ENCODE measurements at regions not wholly inside any gene's neighbourhood (a gene's known extent, or its start where the extent isn't known, plus 50 kb on each side); places are given as distances from the start of the nearest gene placed in this dataset.
"Not testable (repeated sequence)": the region's sequence is repeated elsewhere in the genome, so short reads cannot be mapped to it uniquely, and the experiment has no call there.

DNA sequence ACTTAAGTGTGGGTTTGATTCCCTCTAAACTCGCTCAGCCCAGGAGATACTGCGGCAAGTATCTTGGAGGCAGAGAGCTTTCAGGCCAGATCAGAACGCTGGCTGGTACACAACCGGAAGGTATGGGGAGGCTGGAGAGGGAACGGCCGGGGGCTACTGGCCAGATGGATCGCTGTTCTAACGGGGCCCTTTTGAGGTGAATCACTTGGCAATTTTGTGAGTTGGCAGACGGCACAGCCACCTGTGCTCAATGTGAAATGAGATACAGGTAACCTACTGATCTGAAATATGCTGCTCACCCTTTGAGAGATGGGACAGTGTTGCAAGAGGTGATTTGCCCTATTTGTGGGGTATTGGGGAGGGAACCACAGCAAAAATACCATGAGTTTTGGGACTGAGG, 622.9 kb upstream of the RBFOX1 start:
- DNase-seq = no peak

DNA sequence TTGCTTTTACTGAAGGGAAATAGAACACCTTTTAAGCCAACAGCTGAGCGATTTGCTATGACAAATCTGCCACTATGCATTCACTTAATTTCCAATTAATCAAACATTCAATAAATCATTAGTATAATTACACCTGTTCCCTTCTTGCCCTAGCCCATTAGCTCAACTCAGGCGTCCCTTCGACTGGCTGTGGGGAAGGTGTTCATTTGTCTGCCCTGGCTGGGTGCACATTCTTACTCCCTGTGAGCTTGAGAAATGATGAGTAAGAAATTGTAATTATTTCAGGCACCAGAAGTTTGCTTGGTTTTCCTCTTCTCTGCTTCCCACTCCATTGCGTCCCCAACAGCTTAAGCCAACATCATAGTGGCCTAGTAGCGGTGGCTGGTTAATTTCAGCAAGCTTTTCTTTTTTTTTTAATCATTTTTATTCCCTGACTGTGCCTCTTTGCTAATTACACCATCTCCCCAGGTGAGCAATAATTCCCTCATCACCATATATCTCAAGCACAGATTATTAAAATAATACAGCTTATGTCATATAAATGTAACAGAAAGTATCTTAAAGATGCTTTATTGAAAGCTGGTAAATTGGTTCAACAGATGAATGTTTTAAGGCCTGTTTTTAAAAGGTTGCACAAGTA, 623.9 kb upstream of the RBFOX1 start:
- no peak for DNase-seq

GRCh38 chr16:6704306-6704930, 628.2 kb upstream of the RBFOX1 start:
- no peak for DNase-seq

GRCh38 chr16:6701096-6701495, 631.5 kb upstream of the RBFOX1 start:
- no peak for DNase-seq

DNA sequence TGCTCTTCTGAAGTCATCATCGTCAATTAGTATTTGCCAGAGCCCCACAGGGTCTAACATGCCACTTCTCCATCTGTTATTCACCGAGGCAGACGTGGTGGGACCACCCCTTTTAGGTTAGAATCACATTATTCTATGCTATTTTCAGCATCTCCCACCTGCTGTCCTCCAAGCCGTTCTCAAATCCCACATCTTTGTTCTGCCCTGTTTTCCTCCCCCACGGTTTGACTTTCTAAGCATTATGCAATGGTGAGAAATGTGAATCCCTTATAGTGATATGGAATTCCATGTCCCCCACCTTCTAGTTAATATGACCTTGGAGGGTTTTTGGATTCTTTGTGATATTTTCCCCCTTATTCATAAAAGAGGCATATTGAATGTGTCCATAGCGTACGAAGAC, 634.1 kb upstream of the RBFOX1 start:
- DNase-seq = no peak

DNA sequence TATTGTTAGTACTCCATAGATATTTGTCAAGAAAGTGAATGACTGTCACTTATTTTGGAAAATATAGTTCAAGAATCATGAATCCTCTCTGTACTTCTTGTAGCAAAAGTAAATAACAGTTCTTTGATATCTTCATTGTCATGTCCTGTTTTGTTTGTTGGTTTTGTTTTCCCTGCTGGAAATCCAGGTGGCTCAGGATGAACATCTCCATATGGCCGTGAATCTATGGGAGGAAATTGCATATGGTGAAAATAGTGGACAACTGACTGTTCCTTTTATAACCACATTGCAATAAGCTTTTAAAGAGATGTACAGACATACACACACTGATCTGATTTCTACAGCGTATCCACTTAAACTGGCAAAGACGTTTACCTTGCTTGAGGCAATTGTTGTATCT, 637.0 kb upstream of the RBFOX1 start:
- no peak for DNase-seq

GRCh38 chr16:6694636-6695035, 638.0 kb upstream of the RBFOX1 start:
- DNase-seq = no peak

GRCh38 chr16:6693418-6693817, 639.2 kb upstream of the RBFOX1 start:
- DNase-seq = not testable (repeated sequence)

DNA sequence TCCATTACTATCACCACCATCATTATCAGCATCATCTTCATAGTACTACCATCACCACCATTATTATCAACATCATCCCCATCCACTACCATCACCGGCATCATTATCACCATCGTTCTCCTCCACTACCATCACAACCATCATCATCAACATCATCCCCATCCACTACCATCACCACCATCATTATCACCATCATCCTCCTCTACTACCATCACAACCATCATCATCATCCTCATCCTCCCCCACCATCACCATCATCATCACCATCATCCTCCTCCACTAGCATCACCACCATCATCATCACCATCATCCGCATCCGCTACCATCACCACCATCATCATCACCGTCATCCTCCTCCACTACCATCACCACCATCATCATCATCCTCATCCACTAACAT, 639.8 kb upstream of the RBFOX1 start:
- no peak for DNase-seq

GRCh38 chr16:6690741-6691140, 641.9 kb upstream of the RBFOX1 start:
- DNase-seq = no peak

- no peak for DNase-seq
These were observed 643.0 kb upstream of the RBFOX1 start for GRCh38 chr16:6689643-6690042.

DNA sequence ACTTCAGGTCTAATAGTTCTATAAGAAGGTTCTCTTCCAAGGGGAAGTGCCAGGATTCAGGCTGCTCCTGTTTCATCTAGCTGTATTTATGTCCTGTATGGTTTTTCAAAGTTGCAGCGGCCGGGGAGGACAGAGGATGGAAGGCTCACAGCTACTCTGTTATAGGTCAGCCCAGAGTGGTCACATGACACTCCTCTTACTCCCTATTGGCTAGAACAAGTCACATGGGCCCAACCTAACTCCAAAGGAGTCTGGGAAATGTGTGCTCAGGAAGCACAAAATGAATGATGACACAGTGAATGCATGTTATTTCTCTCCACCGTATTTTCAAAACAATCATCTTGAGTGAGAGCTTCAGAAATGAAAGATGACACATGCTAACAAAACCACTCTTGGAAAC, 645.1 kb upstream of the RBFOX1 start:
- DNase-seq = no peak

- DNase-seq = no peak
These were observed 648.5 kb upstream of the RBFOX1 start for GRCh38 chr16:6684076-6684673.

GRCh38 chr16:6682142-6682811, 650.4 kb upstream of the RBFOX1 start:
- no peak for DNase-seq

DNA sequence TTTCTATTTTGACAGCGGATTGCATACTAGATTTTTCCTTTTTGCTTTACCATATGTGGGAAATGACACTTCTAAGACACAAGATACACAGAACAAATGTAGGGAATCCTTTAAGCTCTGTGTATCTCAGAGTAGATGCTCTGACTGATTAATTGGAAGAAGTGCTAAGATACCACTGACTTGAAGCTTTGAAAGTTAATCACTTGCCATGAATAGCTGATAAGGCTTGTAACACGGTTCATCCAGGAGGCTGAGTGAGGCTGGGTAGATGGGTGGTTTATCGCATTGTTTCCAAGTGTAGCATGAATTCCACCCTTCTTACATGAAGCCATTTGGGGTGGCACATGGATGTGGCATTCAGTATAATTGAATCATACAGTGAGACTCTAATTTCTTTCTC, 654.1 kb upstream of the RBFOX1 start:
- no peak for DNase-seq

DNA sequence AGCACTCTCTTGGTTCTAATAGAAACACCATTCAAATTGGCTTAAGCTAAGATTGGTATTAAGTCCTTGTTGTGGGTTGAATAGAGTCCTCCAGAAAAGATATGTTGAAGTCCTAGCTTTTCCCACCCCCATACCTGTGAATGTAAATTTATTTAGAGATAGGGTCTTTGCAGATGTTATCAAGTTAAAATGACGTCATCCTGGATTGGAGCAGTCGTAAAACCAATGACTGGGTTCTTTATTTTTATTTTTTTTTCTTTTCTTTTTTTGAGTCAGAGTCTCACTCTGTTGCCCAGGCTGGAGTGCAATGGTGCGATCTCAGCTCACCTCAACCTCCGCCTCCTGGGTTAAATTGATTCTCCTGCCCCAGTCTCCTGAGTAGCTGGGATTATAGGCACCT, 658.6 kb upstream of the RBFOX1 start:
- no peak for DNase-seq

GRCh38 chr16:6672507-6672906, 660.1 kb upstream of the RBFOX1 start:
- DNase-seq = no peak

DNA sequence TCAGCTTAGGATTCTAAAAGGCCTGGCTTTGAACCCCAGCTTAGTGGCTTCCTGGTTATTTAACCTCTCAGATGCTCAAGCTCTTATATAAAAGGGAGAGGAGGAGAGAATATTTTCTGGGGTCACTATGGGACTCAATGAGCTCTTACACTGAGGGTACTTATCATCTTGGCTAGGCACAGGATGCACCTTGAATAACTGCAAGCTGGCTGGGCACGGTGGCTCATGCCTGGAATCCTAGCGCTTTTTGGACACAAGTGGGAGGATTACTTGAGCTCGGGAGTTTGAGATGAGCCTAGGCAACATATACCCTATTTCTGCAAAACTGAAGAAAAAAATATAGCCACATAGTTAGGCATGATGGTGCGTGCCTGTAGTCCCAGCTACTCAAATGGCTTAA, 665.3 kb upstream of the RBFOX1 start:
- DNase-seq = no peak

DNA sequence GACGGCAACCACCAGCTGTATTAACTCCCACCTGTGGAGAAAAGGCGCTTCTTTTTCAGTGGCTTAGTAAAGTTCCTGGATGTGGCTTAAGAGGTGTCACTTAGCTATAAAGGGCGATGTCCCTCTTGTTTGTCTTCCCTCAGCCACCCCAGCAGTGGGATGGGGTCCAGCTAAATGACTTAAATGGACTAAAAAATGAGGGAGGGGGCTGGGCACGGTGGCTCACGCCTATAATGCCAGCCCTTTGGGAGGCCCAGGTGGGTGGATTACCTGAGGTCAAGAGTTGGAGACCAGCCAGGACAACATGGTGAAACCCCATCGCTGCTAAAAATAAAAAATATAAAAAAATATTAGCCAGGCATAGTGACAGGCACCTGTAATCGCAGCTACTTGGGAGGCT, 667.5 kb upstream of the RBFOX1 start:
- no peak for DNase-seq

- DNase-seq = no peak
These were observed 669.0 kb upstream of the RBFOX1 start for GRCh38 chr16:6663668-6664067.

- DNase-seq = no peak
These were observed 675.9 kb upstream of the RBFOX1 start for GRCh38 chr16:6656760-6657159.

- DNase-seq = no peak
These were observed 685.8 kb upstream of the RBFOX1 start for GRCh38 chr16:6646891-6647290.

DNA sequence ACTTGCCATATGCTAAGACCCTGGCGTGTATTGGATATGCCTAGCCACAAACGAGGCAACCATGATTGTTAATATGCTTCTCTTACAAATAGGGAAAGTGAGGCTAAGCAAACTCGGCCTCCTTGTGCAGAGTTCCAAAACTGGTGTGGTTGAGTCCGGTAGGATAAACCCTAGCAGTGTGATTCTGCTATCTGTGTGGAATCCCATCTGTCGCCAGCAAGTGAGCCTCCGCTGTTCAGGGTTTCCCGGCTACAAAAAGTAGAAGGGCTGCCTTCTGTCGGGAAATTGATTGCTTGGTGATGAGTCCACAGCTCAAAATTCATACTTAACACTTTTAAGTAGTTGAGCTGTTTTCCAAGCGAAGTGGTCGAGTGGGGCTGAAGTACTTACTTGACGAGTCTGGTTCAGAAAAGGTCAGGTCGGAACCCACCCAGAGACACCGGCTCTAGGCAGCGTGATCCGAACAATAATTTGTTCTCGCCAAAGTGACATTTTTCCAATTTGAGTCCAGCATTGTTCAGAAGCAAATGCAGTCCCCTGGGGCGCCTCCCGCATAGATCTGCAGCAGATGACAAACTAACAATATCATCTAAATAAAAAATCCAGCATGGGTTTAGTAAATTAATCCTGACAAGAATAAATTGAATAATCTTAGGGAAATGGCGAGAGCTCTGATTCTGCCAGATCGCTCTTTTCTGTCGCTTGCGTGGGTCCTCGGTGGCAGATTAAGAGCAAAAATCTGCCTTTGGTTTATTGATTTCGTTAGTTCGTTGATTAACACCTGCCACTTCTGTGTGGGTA, 686.7 kb upstream of the RBFOX1 start:
- DNase-seq = no peak
